Stimulated activated CD4-positive, alpha-beta T cell treated with anti-CD3 and anti-CD28 coated beads, TNF-alpha, amount 100 ng/mL, for 48 hours (primary cell): ENCODE measurements at regions not wholly inside any gene's neighbourhood (a gene's known extent, or its start where the extent isn't known, plus 50 kb on each side); places are given as distances from the start of the nearest gene placed in this dataset.

Source experiments
- DNase-seq, 3 donors: peaks; one replicate each; pipeline ENCODE4 v3.0.0-alpha.2; 2020; ENCODE audit warnings: low read depth in 3 of 3

DNA sequence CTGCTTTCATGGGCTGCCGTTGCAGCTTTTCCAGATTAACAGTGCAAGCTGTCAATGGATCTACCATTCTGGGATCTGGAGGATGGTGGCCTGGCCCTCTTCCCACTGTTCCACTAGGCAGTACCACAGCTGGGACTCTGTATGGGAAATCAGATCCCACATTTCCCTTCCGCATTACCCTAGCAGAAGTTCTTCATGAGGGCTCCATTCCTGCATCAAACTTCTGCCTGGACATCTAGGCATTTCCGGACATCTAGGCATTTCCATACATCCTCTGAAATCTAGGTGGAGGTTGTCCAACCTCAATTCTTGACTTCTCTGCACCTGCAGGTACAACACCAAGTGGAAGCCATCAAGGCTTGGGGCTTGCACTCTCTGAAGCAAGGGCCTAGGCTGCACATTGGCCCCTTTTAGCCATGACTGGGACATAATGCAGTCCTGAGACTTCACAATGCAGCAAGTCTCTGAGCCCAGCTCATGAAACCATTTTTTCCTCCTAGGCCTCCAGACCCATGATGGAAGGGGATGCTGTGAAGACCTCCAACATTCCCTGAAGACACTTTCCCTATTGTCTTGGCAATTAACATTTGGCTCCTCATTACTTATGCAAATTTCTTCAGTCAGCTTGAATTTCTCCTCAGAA lies 863.3 kb downstream of the C12orf50 start:
- no peak for DNase-seq

- no peak for DNase-seq
Measured at GRCh38 chr12:87163122-87163521, 866.1 kb downstream of the C12orf50 start.

DNA sequence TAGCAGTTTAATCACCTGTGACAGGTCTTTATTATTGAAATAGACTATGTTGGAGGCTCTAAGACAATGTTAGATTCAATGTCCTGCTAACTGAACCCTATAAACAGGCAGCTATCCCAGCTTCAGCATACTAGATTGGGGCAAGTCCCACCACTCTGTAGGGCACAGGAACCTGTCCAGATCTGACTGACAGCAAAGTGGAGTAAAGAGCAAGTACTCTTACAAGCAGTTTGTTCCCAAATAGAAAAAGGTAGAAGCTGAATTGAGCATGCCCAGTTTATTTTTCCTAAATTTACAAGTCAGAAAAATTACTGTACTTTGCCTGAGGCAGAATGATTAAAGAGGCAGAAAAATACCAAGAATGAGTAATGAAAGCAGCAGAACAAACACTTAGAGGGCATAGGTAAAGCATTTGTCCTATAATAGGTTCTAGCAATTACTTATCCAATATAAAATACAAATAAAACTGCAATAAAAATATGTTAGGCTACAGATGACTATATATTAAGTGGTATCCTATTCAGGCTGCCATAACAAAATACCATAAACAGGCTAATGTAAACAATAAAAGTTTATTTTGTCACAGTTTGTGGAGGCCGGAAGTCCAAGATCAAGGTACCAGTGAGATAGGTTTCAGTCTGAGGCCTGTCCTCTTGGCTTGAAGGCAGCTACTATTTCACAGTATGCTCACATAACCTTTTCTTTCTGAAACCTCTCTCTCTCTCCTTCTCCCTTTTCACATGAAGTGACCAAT lies 868.2 kb downstream of the C12orf50 start:
- no peak for DNase-seq

- DNase-seq, result no peak
Measured at GRCh38 chr12:87157791-87158190, 871.4 kb downstream of the C12orf50 start.

- no peak for DNase-seq
Measured at GRCh38 chr12:87155621-87156020, 873.6 kb downstream of the C12orf50 start.

- DNase-seq, result no peak
Measured at GRCh38 chr12:87152841-87153528, 876.2 kb downstream of the C12orf50 start.

- DNase-seq, result no peak
Measured at GRCh38 chr12:87152075-87152474, 877.1 kb downstream of the C12orf50 start.

- DNase-seq, result no peak
Measured at GRCh38 chr12:87150969-87151662, 878.1 kb downstream of the C12orf50 start.

DNA sequence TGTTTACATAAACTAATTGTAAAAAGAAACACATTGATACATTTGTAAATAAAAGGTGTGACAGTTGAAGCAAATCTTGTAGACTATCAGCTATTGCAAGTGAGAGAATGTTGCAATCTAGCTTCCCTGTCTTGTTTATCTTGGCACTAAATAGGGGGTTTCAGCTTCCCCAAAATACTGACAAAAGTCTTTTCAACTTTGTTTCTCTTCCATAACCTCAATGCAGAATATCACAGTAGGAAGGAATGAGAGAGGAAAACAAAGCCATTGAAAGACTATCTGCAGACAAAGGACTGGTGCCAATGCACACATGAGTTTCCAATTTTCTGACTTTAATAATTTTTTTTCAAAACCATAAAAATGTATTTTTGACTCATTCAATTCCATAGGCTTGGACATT lies 886.2 kb upstream of the MGAT4C start:
- DNase-seq, result no peak

- no peak for DNase-seq
Measured at GRCh38 chr12:87141091-87141490, 884.9 kb upstream of the MGAT4C start.

GRCh38 chr12:87140262-87140661 lies 884.1 kb upstream of the MGAT4C start:
- DNase-seq, result no peak

DNA sequence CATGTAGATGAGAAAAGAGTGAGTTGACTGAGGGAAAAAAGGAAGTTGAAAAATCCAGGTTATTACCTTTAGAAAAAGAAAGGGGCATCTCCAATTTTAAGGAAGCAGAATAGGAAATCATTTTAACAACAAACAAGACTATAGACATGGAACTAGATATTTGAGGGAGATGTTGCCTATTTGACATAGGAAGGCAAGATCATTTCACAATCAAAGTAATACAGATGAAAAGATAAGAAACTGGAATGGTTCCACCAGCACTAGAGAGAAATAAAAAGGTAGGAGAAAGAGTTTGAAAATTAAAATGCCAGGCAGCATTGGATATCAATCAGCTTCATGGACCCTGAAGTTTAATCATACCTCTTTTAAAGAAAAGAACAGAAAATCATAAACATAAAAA lies 881.0 kb upstream of the MGAT4C start:
- DNase-seq, result no peak

DNA sequence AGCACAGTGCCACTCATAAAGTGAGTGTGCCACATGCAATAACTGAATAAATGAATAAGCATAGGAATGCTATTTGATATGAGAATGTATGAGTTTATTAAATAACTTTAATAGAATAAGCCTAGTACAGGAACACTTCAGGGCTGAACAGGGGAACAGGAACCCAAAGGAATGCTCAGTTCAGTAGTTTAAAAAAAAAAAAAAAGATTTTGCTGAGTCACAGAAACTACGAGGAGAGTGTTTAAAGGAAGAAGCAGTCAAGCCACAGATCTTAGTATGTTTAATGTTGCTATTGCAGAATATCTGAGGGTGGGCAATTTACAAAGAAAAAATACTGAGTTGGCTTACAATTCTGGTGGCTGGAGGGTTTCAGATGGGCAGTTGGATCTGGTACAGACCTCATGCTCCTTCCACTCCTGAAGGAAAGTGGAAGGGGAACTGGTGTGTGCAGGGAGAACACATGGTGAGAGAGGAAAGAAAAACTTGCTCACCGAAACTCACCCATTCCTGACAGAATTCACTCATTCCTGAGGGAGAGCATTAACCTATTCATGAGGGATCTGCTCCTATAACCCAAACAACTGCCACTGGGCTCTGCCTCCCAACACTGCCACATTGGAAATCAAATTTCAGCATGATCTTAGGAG lies 880.3 kb upstream of the MGAT4C start:
- DNase-seq, result no peak

GRCh38 chr12:87127272-87127671 lies 871.1 kb upstream of the MGAT4C start:
- no peak for DNase-seq

GRCh38 chr12:87121896-87122295 lies 865.7 kb upstream of the MGAT4C start:
- no peak for DNase-seq

DNA sequence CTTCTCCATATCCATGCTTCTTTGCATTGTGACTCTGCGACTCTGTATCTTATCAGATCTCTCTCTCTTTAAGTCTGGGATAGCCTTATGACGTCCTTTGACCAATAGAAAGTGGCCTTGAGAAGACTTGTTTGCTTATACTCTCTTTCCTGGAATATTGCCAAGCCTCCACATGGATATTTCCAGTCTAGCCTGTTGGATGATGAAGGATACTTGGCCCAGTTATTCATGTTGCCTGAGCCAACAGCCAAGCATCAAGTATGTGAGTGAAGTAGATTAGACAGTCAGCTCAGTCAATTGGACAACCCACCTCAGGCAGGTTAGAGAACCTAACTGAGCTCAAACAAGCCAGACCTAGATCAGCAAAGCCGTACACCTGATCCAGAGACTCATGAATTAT lies 864.2 kb upstream of the MGAT4C start:
- DNase-seq, result no peak

DNA sequence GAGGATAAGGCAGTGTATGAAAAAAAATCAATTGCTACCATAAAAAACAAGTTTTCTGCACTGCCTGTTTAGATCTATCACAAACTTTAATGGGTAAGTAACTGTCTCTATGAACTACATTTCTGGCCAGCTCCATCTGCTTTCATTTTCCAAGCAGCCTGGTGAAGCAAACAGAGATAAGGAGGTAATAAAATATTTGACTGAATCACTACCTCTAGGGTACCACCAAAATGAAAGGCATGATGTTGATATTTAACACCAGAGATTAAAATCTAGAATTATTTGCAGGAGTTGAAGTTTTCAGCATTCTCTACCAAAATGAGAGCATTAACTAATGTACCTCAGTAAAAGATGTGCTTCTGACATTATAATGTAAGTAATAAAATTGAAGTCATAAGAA lies 863.5 kb upstream of the MGAT4C start:
- DNase-seq, result no peak

DNA sequence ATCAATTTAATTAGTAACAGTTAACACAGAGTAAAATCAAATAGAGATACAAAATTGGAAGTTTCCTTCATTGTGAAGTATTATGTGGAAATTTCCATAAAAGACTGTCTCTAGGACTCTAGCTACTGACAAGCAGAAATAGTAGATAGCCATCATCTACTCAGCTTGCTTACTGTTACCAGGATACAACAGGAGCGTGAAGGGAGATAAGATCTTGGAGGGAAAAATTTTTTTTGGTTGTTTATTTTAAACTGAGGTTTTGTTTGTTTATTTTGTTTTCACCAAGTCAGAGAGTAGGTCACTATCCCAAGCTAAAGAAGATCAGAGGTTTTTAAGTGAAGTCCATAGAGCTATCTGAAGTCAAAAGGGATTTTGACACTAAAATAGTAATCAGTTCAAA lies 861.3 kb upstream of the MGAT4C start:
- DNase-seq, result no peak

- no peak for DNase-seq
Measured at GRCh38 chr12:87116780-87117179, 860.6 kb upstream of the MGAT4C start.

GRCh38 chr12:87112571-87113345 lies 856.6 kb upstream of the MGAT4C start:
- DNase-seq, result no peak

GRCh38 chr12:87107766-87108165 lies 851.6 kb upstream of the MGAT4C start:
- no peak for DNase-seq
